ENCODE measurements at regions not wholly inside any gene's neighbourhood (a gene's known extent, or its start where the extent isn't known, plus 50 kb on each side); places are given as distances from the start of the nearest gene placed in this dataset.
"Not testable (repeated sequence)": the region's sequence is repeated elsewhere in the genome, so short reads cannot be mapped to it uniquely, and the experiment has no call there.

DNA sequence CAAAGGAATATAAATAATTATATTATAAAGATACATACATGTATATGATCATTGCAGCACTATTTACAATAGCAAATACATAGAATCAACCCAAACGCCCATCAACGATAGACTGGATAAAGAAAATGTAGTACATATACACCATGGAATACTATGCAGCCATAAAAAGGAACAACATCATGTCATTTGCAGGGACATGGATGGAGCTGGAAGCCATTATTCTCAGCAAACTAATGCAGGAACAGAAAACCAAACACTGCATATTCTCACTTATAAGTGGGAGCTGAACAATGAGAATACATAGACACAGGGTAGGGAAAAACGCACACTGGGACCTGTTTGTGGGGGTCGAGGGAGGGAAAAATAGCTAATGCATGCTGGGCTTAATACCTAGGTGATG is 120.9 kb upstream of the ZCCHC13 start:
- TF ChIP-seq, protein P1, sequence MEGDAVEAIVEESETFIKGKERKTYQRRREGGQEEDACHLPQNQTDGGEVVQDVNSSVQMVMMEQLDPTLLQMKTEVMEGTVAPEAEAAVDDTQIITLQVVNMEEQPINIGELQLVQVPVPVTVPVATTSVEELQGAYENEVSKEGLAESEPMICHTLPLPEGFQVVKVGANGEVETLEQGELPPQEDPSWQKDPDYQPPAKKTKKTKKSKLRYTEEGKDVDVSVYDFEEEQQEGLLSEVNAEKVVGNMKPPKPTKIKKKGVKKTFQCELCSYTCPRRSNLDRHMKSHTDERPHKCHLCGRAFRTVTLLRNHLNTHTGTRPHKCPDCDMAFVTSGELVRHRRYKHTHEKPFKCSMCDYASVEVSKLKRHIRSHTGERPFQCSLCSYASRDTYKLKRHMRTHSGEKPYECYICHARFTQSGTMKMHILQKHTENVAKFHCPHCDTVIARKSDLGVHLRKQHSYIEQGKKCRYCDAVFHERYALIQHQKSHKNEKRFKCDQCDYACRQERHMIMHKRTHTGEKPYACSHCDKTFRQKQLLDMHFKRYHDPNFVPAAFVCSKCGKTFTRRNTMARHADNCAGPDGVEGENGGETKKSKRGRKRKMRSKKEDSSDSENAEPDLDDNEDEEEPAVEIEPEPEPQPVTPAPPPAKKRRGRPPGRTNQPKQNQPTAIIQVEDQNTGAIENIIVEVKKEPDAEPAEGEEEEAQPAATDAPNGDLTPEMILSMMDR (IDR thresholded peaks at IDR 0.05; ENCODE audit: insufficient read depth, low read depth, low read length), result not testable (repeated sequence)
- not testable (repeated sequence) for TF ChIP-seq EZH2 (IDR thresholded peaks at IDR 0.05; ENCODE audit: insufficient read depth, low read length)
